Body of pancreas (tissue), 4 donors: ENCODE measurements at regions not wholly inside any gene's neighbourhood (a gene's known extent, or its start where the extent isn't known, plus 50 kb on each side); places are given as distances from the start of the nearest gene placed in this dataset.

Source experiments
- POLR2A ChIP-seq, 3 donors: fragments of 450-650 bp; IDR thresholded peaks; one replicate each; pipeline ENCODE4 v1.6.1; 2016; ENCODE audit warnings: antibody characterized with exemption in 3 of 3, mild to moderate bottlenecking in 2 of 3
- TF ChIP-seq, protein P1 (sequence below), 7 experiments: fragments of 450-650 bp in 4 of 7; fragments of 200-600 bp in 3 of 7; sonication (generic) in 3 of 7; IDR thresholded peaks; one replicate each; pipeline ENCODE4 v1.5.1; 2016 to 2019; ENCODE audit warnings: antibody characterized with exemption in 7 of 7

DNA sequence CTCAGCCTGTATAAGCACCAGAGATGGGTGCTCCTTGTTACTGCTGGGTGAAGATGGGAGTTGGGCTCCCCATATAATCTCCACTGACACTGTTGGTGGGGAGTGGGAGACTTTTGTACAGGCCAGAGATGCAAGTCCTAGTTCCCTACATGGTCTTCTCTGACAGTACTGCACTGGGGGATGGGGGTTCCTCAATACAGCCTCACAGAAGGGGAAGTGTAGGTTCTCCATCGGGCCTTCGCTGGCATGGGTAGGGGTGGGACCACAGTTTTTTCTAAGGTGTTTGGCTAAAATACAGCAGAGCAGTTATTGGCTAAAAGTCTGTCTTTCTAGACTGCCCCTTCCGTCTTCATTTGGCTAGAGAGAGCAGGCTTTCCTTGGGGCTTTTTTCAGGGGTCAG lies 167.2 kb upstream of the SERP2 start:
- TF ChIP-seq, protein P1, sequence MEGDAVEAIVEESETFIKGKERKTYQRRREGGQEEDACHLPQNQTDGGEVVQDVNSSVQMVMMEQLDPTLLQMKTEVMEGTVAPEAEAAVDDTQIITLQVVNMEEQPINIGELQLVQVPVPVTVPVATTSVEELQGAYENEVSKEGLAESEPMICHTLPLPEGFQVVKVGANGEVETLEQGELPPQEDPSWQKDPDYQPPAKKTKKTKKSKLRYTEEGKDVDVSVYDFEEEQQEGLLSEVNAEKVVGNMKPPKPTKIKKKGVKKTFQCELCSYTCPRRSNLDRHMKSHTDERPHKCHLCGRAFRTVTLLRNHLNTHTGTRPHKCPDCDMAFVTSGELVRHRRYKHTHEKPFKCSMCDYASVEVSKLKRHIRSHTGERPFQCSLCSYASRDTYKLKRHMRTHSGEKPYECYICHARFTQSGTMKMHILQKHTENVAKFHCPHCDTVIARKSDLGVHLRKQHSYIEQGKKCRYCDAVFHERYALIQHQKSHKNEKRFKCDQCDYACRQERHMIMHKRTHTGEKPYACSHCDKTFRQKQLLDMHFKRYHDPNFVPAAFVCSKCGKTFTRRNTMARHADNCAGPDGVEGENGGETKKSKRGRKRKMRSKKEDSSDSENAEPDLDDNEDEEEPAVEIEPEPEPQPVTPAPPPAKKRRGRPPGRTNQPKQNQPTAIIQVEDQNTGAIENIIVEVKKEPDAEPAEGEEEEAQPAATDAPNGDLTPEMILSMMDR (IDR thresholded peaks at IDR 0.05), result no peak
- TF ChIP-seq POLR2A (IDR thresholded peaks at IDR 0.05), result no peak
